ENCODE measurements at regions not wholly inside any gene's neighbourhood (a gene's known extent, or its start where the extent isn't known, plus 50 kb on each side); places are given as distances from the start of the nearest gene placed in this dataset.

GRCh38 chr3:31361371-31362273 lies 171.1 kb upstream of the STT3B start:
- peak; percentile 41 to 75 for DNase-seq (ENCODE audit: low read depth in 1 of 2, low spot score in 2 of 2)
- Histone ChIP-seq H3K27me3 (replicated peaks) (no peaks in the 10 kb centered on the region), H3K4me1 (replicated peaks) (peaks cover 38% of the 10 kb centered on the region), H3K36me3 (no peaks in the 10 kb centered on the region), H3K27ac (peak overlapping the region; percentile 78), H3K4me3 (no peak overlapping the region), H3K9me3 (replicated peaks) (no peaks in the 10 kb centered on the region)

DNA sequence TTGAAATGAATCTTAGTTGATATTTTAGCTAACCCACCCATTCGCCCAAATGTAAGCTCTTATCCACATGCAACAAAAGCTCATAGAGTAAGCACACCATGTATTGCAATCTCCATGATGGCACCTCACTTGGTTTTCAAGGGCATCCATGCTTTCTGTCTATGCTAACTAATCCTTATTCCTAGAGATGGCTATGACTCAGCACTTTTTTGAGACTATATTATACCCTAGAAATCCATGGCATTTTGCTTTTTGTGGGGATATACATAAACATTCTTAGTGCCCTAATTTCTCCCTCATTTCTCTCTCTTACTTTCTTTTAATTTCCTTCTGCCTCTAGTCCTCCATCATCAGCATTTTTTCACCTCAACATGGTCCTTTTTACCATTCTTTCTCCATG lies 168.5 kb upstream of the STT3B start:
- Histone ChIP-seq H3K27ac (no peak overlapping the region), H3K9me3 (replicated peaks) (no peaks in the 10 kb centered on the region), H3K4me1 (replicated peaks) (peaks cover 34% of the 10 kb centered on the region), H3K4me3 (no peak overlapping the region), H3K27me3 (replicated peaks) (no peaks in the 10 kb centered on the region), H3K36me3 (no peaks in the 10 kb centered on the region)
- DNase-seq (ENCODE audit: low read depth in 1 of 2, low spot score in 2 of 2), result no peak

GRCh38 chr3:31364711-31365110 lies 168.0 kb upstream of the STT3B start:
- H3K27me3 ChIP-seq (replicated peaks), result no peaks in the 10 kb centered on the region
- H3K9me3 ChIP-seq (replicated peaks), result no peaks in the 10 kb centered on the region
- peaks cover 34% of the 10 kb centered on the region for H3K4me1 ChIP-seq (replicated peaks)
- H3K4me3 ChIP-seq, result no peak overlapping the region
- H3K36me3 ChIP-seq, result no peaks in the 10 kb centered on the region
- DNase-seq (ENCODE audit: low read depth in 1 of 2, low spot score in 2 of 2), result peak in 1 of 2 experiments; percentile 18
- peak overlapping the region; percentile 12; the same call in 1 of the 2 replicates for H3K27ac ChIP-seq

- Histone ChIP-seq H3K36me3 (no peaks in the 10 kb centered on the region), H3K4me1 (replicated peaks) (peaks cover 14% of the 10 kb centered on the region), H3K4me3 (no peak overlapping the region), H3K27me3 (replicated peaks) (no peaks in the 10 kb centered on the region), H3K27ac (no peak overlapping the region), H3K9me3 (replicated peaks) (no peaks in the 10 kb centered on the region)
- DNase-seq (ENCODE audit: low read depth in 1 of 2, low spot score in 2 of 2), result no peak
Measured at GRCh38 chr3:31367518-31367917, 165.2 kb upstream of the STT3B start.

DNA sequence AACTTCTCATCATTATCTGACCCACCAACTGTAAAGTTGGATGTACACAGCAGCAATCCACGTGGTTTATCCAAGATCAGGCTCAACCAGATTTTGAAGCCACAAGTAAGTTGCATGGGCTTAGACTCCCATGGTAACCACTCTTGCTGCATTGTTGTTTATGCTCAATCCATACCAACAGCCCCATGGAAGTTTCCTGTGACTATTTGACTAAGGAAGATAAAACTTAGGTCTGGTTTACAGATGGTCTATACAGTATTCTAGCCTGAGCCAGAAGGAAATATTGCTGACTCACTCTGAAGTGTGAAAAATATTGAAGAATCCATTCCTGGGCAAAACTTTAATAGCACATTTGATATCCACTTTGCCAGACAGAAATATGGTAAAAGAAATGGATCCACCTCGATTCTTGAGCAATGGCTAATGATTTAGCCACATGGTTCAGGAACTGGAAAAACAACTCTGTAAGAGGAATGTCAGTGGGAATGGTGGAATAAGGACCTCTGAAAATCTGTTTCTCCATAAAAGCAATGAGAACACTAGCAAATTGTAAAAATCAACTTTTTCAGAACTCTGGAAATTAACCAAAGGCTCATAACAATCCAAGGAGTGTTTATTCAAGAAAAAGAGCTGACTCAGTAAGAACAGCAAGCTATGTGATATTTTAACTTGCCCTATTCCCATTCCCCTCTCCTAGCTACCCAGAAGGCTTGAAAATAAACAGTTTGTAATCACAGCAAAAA lies 162.9 kb upstream of the STT3B start:
- peaks cover 7% of the 10 kb centered on the region for H3K4me1 ChIP-seq (replicated peaks)
- no peak overlapping the region for H3K4me3 ChIP-seq
- H3K9me3 ChIP-seq (replicated peaks), result no peaks in the 10 kb centered on the region
- no peak for DNase-seq (ENCODE audit: low read depth in 1 of 2, low spot score in 2 of 2)
- no peak overlapping the region for H3K27ac ChIP-seq
- H3K27me3 ChIP-seq (replicated peaks), result no peaks in the 10 kb centered on the region
- H3K36me3 ChIP-seq, result no peaks in the 10 kb centered on the region

GRCh38 chr3:31370380-31370666 lies 162.4 kb upstream of the STT3B start:
- no peak overlapping the region for H3K4me3 ChIP-seq
- no peaks in the 10 kb centered on the region for H3K36me3 ChIP-seq
- DNase-seq (ENCODE audit: low read depth in 1 of 2, low spot score in 2 of 2), result no peak
- no peak overlapping the region for H3K27ac ChIP-seq
- no peaks in the 10 kb centered on the region for H3K9me3 ChIP-seq (replicated peaks)
- H3K4me1 ChIP-seq (replicated peaks), result 0 out of 2 replicates have a peak, but pooled peaks cover 4% of the 10 kb centered on the region
- no peaks in the 10 kb centered on the region for H3K27me3 ChIP-seq (replicated peaks)

- Histone ChIP-seq H3K9me3 (replicated peaks) (no peaks in the 10 kb centered on the region), H3K4me3 (no peak overlapping the region), H3K27me3 (replicated peaks) (no peaks in the 10 kb centered on the region), H3K36me3 (no peaks in the 10 kb centered on the region), H3K27ac (no peak overlapping the region), H3K4me1 (replicated peaks) (0 out of 2 replicates have a peak, but pooled peaks cover 4% of the 10 kb centered on the region)
- no peak for DNase-seq (ENCODE audit: low read depth in 1 of 2, low spot score in 2 of 2)
Measured at GRCh38 chr3:31370681-31371080, 162.0 kb upstream of the STT3B start.

GRCh38 chr3:31371484-31372177 lies 161.1 kb upstream of the STT3B start:
- Histone ChIP-seq H3K27ac (no peak overlapping the region), H3K4me3 (no peak overlapping the region), H3K36me3 (no peaks in the 10 kb centered on the region), H3K9me3 (replicated peaks) (no peaks in the 10 kb centered on the region), H3K27me3 (replicated peaks) (no peaks in the 10 kb centered on the region), H3K4me1 (replicated peaks) (peaks cover 7% of the 10 kb centered on the region)
- DNase-seq (ENCODE audit: low read depth in 1 of 2, low spot score in 2 of 2), result no peak

- Histone ChIP-seq H3K4me1 (replicated peaks) (peaks cover 21% of the 10 kb centered on the region), H3K27ac (no peak overlapping the region), H3K4me3 (no peak overlapping the region), H3K27me3 (replicated peaks) (no peaks in the 10 kb centered on the region), H3K36me3 (no peaks in the 10 kb centered on the region), H3K9me3 (replicated peaks) (no peaks in the 10 kb centered on the region)
- DNase-seq (ENCODE audit: low read depth in 1 of 2, low spot score in 2 of 2), result no peak
Measured at GRCh38 chr3:31373681-31374080, 159.0 kb upstream of the STT3B start.

- Histone ChIP-seq H3K4me1 (replicated peaks) (peaks cover 17% of the 10 kb centered on the region), H3K36me3 (no peaks in the 10 kb centered on the region), H3K9me3 (replicated peaks) (no peaks in the 10 kb centered on the region), H3K27me3 (replicated peaks) (no peaks in the 10 kb centered on the region), H3K27ac (no peak overlapping the region), H3K4me3 (no peak overlapping the region)
- DNase-seq (ENCODE audit: low read depth in 1 of 2, low spot score in 2 of 2), result peak in 1 of 2 experiments; percentile 50
Measured at GRCh38 chr3:31377045-31377642, 155.6 kb upstream of the STT3B start.

- H3K4me1 ChIP-seq (replicated peaks), result peaks cover 17% of the 10 kb centered on the region
- no peak overlapping the region for H3K4me3 ChIP-seq
- no peak for DNase-seq (ENCODE audit: low read depth in 1 of 2, low spot score in 2 of 2)
- no peak overlapping the region for H3K27ac ChIP-seq
- no peaks in the 10 kb centered on the region for H3K36me3 ChIP-seq
- no peaks in the 10 kb centered on the region for H3K27me3 ChIP-seq (replicated peaks)
- H3K9me3 ChIP-seq (replicated peaks), result no peaks in the 10 kb centered on the region
Measured at GRCh38 chr3:31378231-31378630, 154.5 kb upstream of the STT3B start.

- Histone ChIP-seq H3K4me3 (no peak overlapping the region), H3K36me3 (no peaks in the 10 kb centered on the region), H3K9me3 (replicated peaks) (no peaks in the 10 kb centered on the region), H3K4me1 (replicated peaks) (peaks cover 17% of the 10 kb centered on the region), H3K27ac (no peak overlapping the region), H3K27me3 (replicated peaks) (no peaks in the 10 kb centered on the region)
- DNase-seq (ENCODE audit: low read depth in 1 of 2, low spot score in 2 of 2), result no peak
Measured at GRCh38 chr3:31379598-31379997, 153.1 kb upstream of the STT3B start.

GRCh38 chr3:31382856-31383255 lies 149.9 kb upstream of the STT3B start:
- Histone ChIP-seq H3K4me1 (replicated peaks) (peaks cover 2% of the 10 kb centered on the region; the same call in 1 of the 2 replicates), H3K27me3 (replicated peaks) (no peaks in the 10 kb centered on the region), H3K4me3 (no peak overlapping the region), H3K36me3 (no peaks in the 10 kb centered on the region), H3K27ac (no peak overlapping the region), H3K9me3 (replicated peaks) (no peaks in the 10 kb centered on the region)
- no peak for DNase-seq (ENCODE audit: low read depth in 1 of 2, low spot score in 2 of 2)

Data from SJSA1 (cell line).